Activated CD4-positive, alpha-beta T cell treated with anti-CD3 and anti-CD28 coated beads, Interleukin-2, amount 50 U/mL, for 16 hours (primary cell): ENCODE measurements at regions not wholly inside any gene's neighbourhood (a gene's known extent, or its start where the extent isn't known, plus 50 kb on each side); places are given as distances from the start of the nearest gene placed in this dataset.
"Not testable (repeated sequence)": the region's sequence is repeated elsewhere in the genome, so short reads cannot be mapped to it uniquely, and the experiment has no call there.

Source experiments
- DNase-seq: peaks from one replicate; pipeline ENCODE4 v3.0.0-alpha.2; 2020

DNA sequence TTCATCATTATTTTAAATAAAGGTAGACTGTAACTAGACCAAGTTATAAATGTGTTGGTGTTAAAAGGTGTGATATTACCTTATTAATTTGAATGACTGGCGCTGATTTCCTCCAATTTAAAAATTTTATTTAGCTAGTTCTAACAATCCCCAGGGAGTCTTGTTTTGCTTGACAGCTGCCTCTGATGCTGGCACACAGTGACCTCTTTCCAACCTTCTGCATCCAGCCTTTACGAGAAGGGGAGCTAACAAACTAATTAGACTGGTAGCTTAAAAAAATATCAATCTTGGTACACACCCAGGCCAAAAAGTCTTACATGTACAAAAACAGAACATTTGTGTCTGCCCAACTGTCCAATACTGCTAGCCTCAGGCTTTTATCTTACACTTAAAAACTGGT is 51.8 kb upstream of the ENPEP start:
- no peak for DNase-seq

DNA sequence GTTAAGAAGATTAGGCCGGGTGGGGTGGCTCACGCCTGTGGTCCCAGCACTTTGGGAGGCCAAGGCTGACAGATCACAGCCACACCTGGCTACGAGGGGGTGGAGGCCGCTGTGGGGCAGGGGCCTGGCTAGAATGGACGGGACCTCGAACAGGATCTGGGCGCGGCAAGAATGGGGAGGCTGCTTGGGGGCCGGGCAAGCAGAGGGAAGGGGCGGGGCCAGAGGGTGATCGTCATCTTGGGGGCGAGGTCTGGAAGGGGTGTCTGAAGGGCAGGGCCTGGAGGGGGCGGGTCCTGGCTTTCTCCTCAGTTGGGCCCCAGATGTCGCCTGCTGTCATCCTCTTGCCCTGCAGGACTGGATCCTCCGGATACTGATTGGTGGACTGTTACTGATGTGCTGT is 57.3 kb upstream of the ENPEP start:
- no peak for DNase-seq

DNA sequence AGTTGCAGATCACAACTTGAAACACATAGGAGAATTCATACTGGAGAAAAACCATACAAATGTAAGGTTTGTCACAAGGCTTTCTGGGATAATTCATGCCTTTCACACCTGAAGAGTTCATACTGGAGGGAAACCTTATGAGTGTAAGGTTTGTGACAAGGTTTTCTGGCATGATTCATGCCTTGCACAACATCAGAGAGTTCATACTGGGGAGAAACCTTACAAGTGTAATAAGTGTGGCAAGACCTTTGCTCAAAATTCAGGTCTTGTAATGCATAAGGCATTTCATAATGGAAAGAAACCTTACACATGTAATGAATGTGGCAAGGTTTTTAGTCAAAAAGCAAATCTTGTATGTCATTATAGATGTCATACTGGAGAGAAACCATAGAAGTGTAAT is 58.8 kb upstream of the ENPEP start:
- DNase-seq: no peak

DNA sequence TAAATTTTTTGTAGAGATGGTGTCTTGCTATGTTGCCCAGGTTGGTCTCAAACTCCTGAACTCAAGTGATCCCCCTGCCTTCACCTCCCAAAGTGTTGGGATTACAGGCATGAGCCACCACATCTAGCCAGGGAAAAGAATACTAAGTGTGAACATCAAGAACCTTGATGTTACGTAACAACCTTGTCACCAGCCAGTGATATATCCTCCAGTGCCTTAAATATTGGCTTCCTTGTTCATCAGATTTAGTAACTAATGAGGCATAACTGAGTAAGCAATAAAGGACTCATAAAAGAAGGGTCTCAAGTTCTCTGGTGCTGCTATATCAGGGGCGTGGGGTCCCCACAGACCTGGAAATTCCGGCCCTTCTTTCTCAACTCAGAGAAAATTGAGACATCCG is 60.5 kb upstream of the ENPEP start:
- no peak for DNase-seq

DNA sequence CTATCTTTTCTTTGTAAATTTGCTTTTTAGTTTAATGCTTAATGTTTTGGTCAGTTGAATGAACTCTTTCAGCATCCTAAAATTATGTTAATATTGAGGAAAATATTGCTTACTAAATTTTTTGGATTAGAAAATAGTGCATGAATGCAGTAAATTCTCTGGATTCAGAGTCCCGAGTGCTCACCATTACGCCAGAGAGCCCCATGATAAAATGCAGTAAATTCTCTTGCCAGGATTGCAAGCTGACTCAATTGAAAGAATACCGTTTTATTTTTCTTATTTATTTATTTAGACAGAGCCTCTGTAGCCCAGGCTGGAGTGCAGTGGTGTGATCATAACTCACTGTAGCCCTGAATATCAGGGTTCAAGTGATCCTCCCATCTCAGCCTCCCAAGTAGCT is 60.9 kb upstream of the ENPEP start:
- DNase-seq: no peak

- DNase-seq: no peak
Measured at GRCh38 chr4:110414561-110414920, 61.4 kb upstream of the ENPEP start.

DNA sequence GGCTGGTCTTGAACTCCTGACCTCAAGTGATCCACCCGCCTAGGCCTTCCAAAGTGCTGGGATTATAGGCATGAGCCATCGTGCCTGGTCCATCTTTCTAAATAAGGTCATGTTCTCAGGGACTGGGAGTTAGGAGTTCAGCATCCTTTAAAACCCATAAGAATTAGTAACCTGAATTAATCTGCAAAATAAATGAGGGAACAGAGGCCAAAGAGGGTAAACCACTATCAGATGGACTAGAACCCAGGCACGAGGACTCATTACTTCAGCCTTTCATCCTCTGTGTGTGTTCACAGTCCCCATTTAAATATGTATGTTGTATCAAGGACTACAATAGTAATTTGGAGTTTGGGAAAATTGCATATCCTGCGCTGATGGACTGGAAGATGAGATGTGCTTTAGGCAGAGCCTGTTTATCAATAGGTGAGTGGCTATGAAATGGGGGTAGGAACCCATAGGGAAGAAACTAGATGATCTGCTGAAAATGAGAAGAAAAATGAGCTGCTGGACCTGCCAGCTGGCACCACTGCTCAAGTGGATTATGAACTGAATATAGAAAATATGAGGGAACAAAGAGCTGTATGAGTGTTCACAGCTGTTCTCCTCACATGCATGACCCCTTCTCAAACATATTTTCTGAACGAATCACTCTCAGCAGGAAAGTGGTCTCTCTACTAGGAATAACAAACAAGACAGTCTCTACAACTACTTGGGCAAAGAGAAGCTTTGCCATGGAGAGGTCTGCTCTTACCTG is 62.0 kb upstream of the ENPEP start:
- not testable (repeated sequence) for DNase-seq

GRCh38 chr4:110412354-110413065 is 63.4 kb upstream of the ENPEP start:
- no peak for DNase-seq

GRCh38 chr4:110411574-110412011 is 64.4 kb upstream of the ENPEP start:
- DNase-seq: no peak

GRCh38 chr4:110410853-110411573 is 64.9 kb upstream of the ENPEP start:
- not testable (repeated sequence) for DNase-seq

DNA sequence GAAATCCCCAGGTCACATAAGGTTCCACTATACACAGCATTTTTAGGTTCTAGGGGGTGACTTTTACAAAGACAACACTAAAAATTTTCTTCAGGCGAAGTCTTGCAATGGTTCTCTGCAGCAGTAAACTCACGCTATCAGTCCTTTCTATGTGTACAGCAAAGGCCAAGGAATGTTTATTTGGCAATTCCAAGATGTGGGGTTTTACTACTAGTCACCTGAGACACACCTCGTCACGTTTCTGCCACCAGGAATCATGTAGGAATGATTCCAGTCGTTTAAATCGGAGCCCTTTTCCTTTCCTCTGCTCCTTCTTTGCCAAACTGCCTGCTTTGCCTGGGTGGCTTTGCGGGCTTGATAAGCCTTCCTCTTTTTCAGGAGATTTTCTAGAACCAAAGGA is 75.9 kb upstream of the ENPEP start:
- no peak for DNase-seq

- DNase-seq: not testable (repeated sequence)
Measured at GRCh38 chr4:110399046-110399445, 76.9 kb upstream of the ENPEP start.

DNA sequence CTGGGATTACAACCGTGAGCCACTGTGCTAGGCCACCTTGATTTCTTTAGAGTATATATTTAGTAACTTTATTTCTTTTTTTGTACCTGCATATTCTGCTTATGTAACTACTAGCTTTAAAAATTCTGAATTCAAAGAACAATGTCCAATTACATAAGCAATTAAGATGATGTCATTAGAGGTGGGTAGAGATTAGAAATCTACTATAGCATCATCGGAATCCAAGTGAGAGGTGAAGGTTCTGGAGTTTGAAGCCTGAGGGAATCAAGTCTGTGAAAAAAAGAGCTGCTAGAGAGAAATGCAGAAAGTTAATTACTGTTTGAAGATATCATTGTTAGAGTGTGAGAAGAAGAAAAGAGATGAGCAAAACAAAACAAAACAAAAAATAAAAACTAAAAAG is 79.0 kb upstream of the ENPEP start:
- no peak for DNase-seq

DNA sequence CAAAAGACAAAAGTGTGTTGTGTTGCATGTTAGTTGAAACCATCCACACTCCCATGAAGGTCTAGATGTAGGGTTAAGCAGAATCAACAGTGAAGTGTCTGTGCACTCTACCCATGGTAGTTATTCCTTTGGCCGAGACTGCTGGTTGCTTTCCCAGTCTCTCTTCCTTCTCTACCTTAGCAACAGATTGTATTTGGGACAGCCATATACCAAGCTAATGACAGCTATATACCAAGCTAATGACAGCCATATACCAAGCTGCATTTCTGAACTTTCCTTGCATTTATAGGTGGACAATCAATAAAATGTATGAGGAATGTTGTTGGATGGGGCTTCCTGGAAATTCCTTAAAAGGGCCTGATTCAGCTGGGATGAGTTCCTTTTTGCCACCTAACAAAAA is 80.5 kb upstream of the ENPEP start:
- no peak for DNase-seq

DNA sequence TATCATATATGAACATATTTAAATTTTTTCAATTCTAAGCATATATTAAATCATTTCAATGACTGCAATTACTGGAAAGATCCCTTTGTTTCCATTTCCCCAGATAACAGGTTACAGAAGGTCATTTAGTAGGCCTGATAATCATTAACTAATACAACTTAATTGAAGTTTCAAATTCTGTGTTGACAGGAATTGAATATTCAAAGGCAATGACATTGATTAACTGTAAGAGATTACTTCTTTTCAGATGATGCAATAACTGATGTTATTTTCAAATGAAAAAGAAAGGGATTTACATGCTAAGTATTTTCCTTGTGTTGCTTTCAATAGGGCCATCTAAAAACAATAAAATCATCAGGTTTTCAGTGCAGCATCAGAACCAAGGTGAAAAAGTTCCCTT is 81.1 kb upstream of the ENPEP start:
- no peak for DNase-seq

DNA sequence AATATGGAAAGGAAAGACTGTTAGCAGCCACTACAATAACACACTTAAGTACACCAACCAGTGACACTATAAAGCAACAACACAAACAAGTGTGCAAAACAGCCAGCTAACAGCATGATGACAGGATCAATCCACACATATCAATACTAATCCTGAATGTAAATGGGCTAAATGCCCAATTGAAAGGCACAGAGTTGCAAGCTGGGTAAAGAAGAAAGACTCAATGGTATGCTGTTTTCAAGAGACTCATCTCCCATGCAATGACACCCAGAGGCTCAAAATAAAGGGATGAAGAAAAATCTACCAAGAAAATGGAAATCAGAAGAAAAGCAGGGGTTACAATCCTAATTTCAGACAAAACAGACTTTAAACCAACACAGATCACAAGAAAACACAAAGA is 94.2 kb upstream of the ENPEP start:
- DNase-seq: no peak

GRCh38 chr4:110372485-110372884 is 103.5 kb upstream of the ENPEP start:
- DNase-seq: no peak

- no peak for DNase-seq
Measured at GRCh38 chr4:110371016-110371770, 104.8 kb upstream of the ENPEP start.

- no peak for DNase-seq
Measured at GRCh38 chr4:110368409-110368808, 107.5 kb upstream of the ENPEP start.

GRCh38 chr4:110367156-110367555 is 108.8 kb upstream of the ENPEP start:
- no peak for DNase-seq

GRCh38 chr4:110365761-110366160 is 110.2 kb upstream of the ENPEP start:
- no peak for DNase-seq

DNA sequence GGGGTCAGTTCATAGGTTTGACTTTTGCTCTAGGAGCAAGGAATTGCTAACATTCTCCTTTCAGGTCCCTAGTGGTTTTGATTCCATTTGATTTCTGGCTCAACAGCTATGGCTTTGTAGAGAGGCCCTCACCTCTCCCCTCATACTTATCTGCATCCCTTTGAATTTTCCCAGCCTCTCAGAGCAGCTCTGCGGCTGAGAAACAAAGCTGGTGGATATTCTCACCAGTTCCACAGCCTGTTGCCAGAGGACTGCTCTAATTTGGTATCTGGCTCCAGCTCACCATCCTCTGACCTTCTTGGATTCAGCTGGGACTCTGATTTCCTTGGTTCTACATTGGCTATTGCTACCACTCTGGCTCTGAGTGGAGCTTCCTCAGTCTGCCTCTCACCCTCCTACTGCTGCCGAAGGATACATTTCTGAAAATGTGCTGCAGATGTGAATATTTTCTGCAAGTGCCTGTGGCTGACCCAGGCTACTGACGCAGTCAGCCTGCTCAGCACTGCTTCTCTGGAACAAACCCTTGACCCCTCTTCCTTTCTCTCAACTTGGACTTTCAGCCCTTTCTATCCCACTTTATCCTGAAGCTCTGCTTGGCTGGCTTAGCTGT is 110.9 kb upstream of the ENPEP start:
- DNase-seq: no peak

DNA sequence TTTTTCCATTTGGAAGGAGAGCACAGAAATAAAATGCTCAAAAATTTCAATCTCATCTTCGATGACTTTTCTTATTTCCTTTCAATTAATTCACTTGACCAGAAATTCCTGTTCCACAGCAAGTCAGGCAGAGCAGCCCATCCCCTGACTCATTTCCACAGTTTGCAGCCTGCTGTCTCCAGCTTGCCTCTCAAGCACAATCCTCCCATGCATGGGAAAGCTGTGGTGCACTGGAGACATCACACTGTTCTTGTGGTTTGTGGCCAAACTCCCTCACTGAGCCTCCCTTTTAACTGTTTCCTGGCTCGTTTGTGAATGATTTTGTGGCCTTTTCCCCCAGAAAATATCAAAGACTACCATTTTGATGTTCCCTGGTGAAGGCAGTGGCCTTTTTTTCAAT is 114.0 kb upstream of the ENPEP start:
- no peak for DNase-seq
